Prostate gland (tissue), 2 donors: ENCODE measurements at regions not wholly inside any gene's neighbourhood (a gene's known extent, or its start where the extent isn't known, plus 50 kb on each side); places are given as distances from the start of the nearest gene placed in this dataset.

Experiments used
- DNase-seq: peaks from one replicate; pipeline ENCODE4 v3.0.0-alpha.2; 2019; ENCODE audit warnings: low spot score
- H3K27ac ChIP-seq, 2 donors: fragments of 200-600 bp; sonication (generic); 2 replicates each; pipeline ENCODE4 v1.5.1; 2017 to 2019
- H3K27me3 ChIP-seq: fragments of 200-600 bp; sonication (generic); replicated peaks from 2 replicates; pipeline ENCODE4 v1.5.1; 2019; ENCODE audit not compliant: insufficient read depth
- H3K36me3 ChIP-seq, 2 donors: fragments of 200-600 bp; sonication (generic); 1 replicate in 1 of 2; 2 replicates in 1 of 2; pipeline versions ENCODE4 v1.5.1 to v1.8.1; 2017 to 2019
- H3K4me1 ChIP-seq: fragments of 200-600 bp; sonication (generic); replicated peaks from 2 replicates; pipeline ENCODE4 v1.5.1; 2019
- H3K4me3 ChIP-seq, 2 donors: fragments of 200-600 bp; sonication (generic); 2 replicates each; pipeline ENCODE4 v1.5.1; 2017 to 2019
- H3K9me3 ChIP-seq: fragments of 200-600 bp; sonication (generic); 2 replicates; pipeline ENCODE4 v1.5.1; 2017
- CTCF ChIP-seq, 4 experiments: fragments of 200-600 bp in 2 of 4; fragments of 450-650 bp in 2 of 4; sonication (generic) in 2 of 4; IDR thresholded peaks; 1 replicate in 3 of 4; 2 replicates in 1 of 4; pipeline ENCODE4 v1.5.1; 2016 to 2019; ENCODE audit warnings: antibody characterized with exemption in 4 of 4, mild to moderate bottlenecking in 2 of 4, moderate library complexity in 2 of 4
- POLR2A ChIP-seq: fragments of 450-650 bp; IDR thresholded peaks from one replicate; pipeline ENCODE4 v1.6.1; 2016; ENCODE audit warnings: antibody characterized with exemption, mild to moderate bottlenecking
- POLR2AphosphoS5 ChIP-seq: sonication (generic); formaldehyde crosslinking; IDR thresholded peaks from one replicate; pipeline ENCODE4 v1.6.1; 2017; ENCODE audit warnings: antibody characterized with exemption
- WGBS: methylation state at CpG from one replicate; pipeline ENCODE4 v1.1.5; 2018; 5-methylcytosine and 5-hydroxymethylcytosine counted together
- intact Hi-C: fragments of 100-400 bp; cut with DNase I; formaldehyde crosslinking; loops from one replicate; pipeline ENCODE4 v1.14.2; 2022

DNA sequence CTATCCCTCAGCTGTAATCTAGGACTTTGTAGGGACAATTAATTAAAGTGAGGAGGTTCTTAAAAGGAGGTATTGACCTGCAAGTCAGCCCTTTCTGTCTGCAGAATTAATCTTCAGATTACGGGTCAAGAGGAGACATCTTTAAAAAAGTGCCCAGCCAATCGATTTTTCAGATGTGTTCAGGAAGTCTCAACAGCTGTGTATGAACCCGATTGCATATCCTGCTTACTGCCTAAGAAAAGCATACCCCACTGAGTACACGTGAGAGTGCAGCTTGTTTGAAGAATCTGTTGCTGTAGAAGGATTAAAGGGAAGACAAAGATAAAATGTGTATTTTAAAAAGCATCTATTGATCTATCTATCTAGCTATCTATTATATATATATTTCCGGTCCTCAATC lies 1194.5 kb downstream of the UQCRFS1 start:
- TF ChIP-seq POLR2AphosphoS5 (no peak), CTCF (IDR thresholded peaks at IDR 0.05) (no peak), POLR2A (no peak)
- intact Hi-C loops: no loop called here
- Histone ChIP-seq H3K36me3 (no peaks in the 10 kb centered on the region), H3K9me3 (no peaks in the 10 kb centered on the region), H3K4me3 (no peak overlapping the region), H3K27me3 (no peaks in the 10 kb centered on the region), H3K4me1 (no peaks in the 10 kb centered on the region), H3K27ac (no peak overlapping the region)
- no peak for DNase-seq
- WGBS: 60% methylated on average over 5 of the region's 5 CpGs

- Histone ChIP-seq H3K4me1 (no peaks in the 10 kb centered on the region), H3K4me3 (no peak overlapping the region), H3K36me3 (no peaks in the 10 kb centered on the region), H3K9me3 (no peaks in the 10 kb centered on the region), H3K27me3 (no peaks in the 10 kb centered on the region), H3K27ac (no peak overlapping the region)
- TF ChIP-seq POLR2A: no peak
- TF ChIP-seq POLR2AphosphoS5: no peak
- TF ChIP-seq CTCF (IDR thresholded peaks at IDR 0.05): no peak
- no peak for DNase-seq
- intact Hi-C loops: no loop called here
- WGBS: 78% methylated on average over 8 of the region's 8 CpGs
Observed at GRCh38 chr19:28014615-28015405, 1198.1 kb downstream of the UQCRFS1 start.

- intact Hi-C loops: no loop called here
- TF ChIP-seq POLR2A: no peak
- no peak for TF ChIP-seq CTCF (IDR thresholded peaks at IDR 0.05)
- TF ChIP-seq POLR2AphosphoS5: no peak
- Histone ChIP-seq H3K27me3 (no peaks in the 10 kb centered on the region), H3K36me3 (no peaks in the 10 kb centered on the region), H3K4me3 (no peak overlapping the region), H3K4me1 (no peaks in the 10 kb centered on the region), H3K27ac (no peak overlapping the region), H3K9me3 (no peaks in the 10 kb centered on the region)
- DNase-seq: no peak
- 92% methylated on average over 3 of the region's 3 CpGs for WGBS
Observed at GRCh38 chr19:28012361-28012760, 1200.6 kb downstream of the UQCRFS1 start.

GRCh38 chr19:28010656-28011055 lies 1202.3 kb downstream of the UQCRFS1 start:
- H3K4me3 ChIP-seq: no peak overlapping the region
- intact Hi-C loops: no loop called here
- no peak for TF ChIP-seq POLR2AphosphoS5
- no peak for TF ChIP-seq POLR2A
- no peak for TF ChIP-seq CTCF (IDR thresholded peaks at IDR 0.05)
- 34% methylated on average over 6 of the region's 6 CpGs for WGBS
- no peak for DNase-seq
- H3K27me3 ChIP-seq: no peaks in the 10 kb centered on the region
- no peaks in the 10 kb centered on the region for H3K9me3 ChIP-seq
- no peak overlapping the region for H3K27ac ChIP-seq
- H3K4me1 ChIP-seq: no peaks in the 10 kb centered on the region
- H3K36me3 ChIP-seq: no peaks in the 10 kb centered on the region

DNA sequence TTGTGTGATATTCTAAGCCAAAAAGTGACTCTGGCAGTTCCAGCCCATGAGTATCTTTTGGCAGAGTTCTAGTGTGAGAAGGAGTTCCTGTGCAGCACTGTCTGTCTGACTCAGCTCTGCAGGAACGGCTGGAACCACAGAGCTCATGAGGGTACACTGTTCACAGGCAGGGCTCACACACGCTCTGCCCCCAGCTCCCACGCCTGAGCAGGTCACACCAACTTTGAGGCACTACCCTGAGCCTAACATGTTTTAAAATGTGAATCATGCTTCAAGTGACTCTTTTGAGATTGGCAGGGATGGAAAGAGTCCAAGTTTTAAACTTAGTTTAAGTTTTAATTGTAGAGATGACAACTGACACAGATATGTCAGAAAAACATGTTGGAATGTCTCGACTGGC lies 1203.3 kb downstream of the UQCRFS1 start:
- Histone ChIP-seq H3K9me3 (no peaks in the 10 kb centered on the region), H3K27ac (no peak overlapping the region), H3K36me3 (no peaks in the 10 kb centered on the region), H3K4me1 (no peaks in the 10 kb centered on the region), H3K4me3 (no peak overlapping the region), H3K27me3 (no peaks in the 10 kb centered on the region)
- intact Hi-C loops: no loop called here
- DNase-seq: no peak
- TF ChIP-seq POLR2AphosphoS5 (no peak), CTCF (IDR thresholded peaks at IDR 0.05) (no peak), POLR2A (no peak)
- 48% methylated on average over 4 of the region's 4 CpGs for WGBS
